HT-29 (cell line): ENCODE measurements at regions not wholly inside any gene's neighbourhood (a gene's known extent, or its start where the extent isn't known, plus 50 kb on each side); places are given as distances from the start of the nearest gene placed in this dataset.
"Not testable (repeated sequence)": the region's sequence is repeated elsewhere in the genome, so short reads cannot be mapped to it uniquely, and the experiment has no call there.

Source experiments
- DNase-seq: peaks from one replicate; pipeline ENCODE4 v3.0.0-alpha.2; 2015; ENCODE audit warnings: low spot score

- DNase-seq: not testable (repeated sequence)
Measured at GRCh38 chr4:3595627-3596291, 63.5 kb upstream of the LRPAP1 start.

- not testable (repeated sequence) for DNase-seq
Measured at GRCh38 chr4:3594751-3595150, 62.5 kb upstream of the LRPAP1 start.

DNA sequence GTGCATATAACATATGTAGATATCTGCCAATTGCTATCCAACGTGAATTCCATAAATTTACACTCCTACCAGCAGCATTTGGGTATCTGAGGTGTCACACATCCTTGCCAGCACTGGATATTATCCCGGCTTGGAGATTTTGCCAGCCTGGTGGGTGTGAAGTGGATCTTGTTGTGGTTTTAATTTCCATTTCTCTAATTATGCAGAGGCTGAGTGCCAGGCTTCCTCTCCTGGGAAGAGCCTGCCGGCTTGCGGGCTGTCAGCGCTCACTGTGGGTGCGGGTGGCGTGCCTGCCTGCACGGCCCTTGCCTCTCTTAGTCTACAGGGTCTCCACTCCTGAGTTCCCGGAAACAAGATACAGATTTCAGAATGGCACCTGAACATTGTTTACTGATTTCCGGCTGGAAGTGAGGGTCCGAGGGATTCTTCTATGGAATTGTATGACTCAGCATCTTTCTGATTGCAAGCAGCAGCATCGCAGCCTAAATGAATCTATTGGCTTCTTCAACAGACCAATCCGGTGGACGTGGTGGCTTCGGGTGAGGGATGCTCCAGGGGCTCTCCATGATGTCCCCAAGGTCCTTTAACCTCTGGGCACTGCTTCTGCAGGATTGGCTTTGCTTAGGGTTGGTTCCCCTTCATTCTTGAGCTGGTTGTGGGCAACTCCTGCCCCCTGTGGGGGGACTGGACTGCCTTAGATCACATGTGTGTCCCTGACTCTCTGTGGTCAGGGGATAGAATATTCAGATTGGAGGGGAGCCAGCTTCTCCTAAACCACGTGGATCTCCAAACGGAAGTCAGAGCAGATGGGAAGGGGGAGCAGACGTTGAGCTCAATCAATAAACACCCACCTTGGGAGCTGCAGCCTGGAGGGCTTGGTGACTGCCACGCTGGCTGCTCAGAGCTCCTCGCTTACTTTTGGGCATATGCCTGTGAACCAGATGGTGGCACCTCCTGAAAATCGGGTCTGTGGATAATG, 58.0 kb upstream of the LRPAP1 start:
- not testable (repeated sequence) for DNase-seq

- DNase-seq: not testable (repeated sequence)
Measured at GRCh38 chr4:3589379-3589778, 57.2 kb upstream of the LRPAP1 start.

DNA sequence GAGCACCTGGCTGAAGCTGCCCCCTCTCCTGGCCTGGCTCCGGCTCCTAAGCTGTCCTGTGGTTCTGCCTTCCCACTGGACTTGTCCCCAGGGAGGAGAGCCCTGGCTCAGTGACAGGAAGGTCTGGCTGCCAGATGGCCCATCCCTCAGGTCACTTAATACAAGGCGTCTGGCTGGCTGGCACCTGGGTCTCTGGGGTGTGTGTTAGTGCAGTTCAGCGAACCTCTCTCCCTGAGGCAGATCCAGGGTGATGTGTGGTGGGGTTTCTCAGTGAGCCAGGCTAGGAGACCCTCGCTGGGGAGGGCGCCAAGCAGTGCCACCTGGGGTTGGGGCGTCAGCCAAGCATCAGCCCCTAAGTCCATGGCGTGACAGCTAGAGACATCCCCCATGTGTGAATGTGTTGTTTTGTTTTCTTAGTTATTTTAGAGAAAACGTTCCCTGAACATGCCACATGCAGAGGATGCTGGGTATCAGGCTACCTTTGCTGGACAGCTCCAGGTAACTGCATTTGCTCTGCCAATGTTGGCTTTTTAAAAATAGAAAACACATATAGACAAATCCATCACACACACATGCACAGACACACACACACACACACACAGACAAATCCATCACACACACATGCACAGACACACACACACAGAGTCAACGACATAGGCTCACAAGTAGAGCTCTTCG, 56.4 kb upstream of the LRPAP1 start:
- not testable (repeated sequence) for DNase-seq

DNA sequence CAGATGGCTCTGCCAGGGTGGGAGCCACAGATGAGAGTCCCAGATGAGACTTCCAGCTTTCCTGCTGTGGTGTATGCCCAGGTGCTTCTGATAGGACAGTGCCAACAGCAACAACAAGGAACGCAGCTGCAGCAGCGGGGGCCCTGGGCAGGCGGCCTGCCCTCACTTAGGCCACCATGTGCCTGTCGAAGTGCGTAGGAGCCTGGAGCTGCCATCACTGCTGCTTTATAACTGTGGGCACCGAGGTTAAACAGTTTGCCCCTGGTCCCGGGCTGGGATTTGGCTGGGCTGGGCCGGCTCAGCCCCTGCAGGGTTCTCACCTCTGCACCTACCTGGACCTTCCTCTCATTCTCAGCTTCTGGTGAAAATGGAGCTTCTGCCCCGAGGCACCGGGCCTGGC, 54.4 kb upstream of the LRPAP1 start:
- not testable (repeated sequence) for DNase-seq

DNA sequence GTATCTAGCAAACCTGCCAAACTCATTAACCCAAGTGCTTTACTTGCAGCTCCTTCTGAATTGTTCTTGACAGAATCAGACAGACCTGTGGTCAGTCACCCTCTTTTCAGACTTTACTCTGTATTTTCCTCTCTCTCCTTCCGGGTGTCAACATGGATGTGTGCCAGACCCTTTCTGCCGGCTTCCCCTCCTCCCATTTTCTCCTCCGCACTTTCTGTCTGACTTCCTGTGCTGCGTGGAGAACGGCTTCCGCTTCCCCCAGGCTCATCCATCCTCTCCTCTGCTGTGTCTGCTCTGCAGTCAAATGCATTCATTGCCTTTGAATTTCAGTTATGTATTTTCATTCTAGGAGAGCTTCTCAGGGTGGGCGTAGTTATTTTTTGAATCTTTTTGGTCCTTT, 53.3 kb upstream of the LRPAP1 start:
- DNase-seq: not testable (repeated sequence)

DNA sequence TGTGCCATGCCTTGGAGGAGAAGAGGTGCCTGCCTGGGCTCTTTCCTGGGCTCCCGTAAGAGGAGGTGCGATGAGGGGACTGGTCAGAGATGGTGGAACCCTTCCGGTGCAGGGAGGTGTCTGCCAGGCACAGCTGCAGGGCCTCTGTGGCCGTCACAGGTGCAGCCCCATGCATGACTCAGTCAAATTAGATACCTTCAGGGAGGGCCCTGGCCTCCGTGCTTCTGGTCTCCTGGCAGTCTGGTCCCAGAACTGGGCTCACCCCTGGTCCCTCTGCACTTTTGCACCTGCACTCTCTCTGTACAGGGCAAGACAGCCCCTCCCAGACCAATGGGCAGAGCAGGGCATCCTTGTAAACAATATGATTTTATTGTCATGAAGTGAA, 49.9 kb upstream of the LRPAP1 start:
- no peak for DNase-seq
